Fibroblast of the aortic adventitia (primary cell): ENCODE measurements at regions not wholly inside any gene's neighbourhood (a gene's known extent, or its start where the extent isn't known, plus 50 kb on each side); places are given as distances from the start of the nearest gene placed in this dataset.

Experiments
- DNase-seq: peaks from one replicate; pipeline ENCODE4 v3.0.0-alpha.2; 2010; ENCODE audit warnings: low read depth
- H3K4me3 ChIP-seq: 2 replicates; pipeline ENCODE4 v1.5.1; 2011; ENCODE audit warnings: low read depth, mild to moderate bottlenecking, control low read depth, low read length, moderate library complexity
- CTCF ChIP-seq: IDR thresholded peaks from 2 replicates; pipeline ENCODE4 v1.5.1; 2011; ENCODE audit warnings: mild to moderate bottlenecking, low read length, control low read depth, inconsistent platforms; ENCODE audit not compliant: insufficient read depth

- DNase-seq = no peak
- TF ChIP-seq CTCF = no peak
- no peak overlapping the region for H3K4me3 ChIP-seq
Measured at GRCh38 chr3:72479651-72480215, 368.5 kb downstream of the SHQ1 start.

GRCh38 chr3:72476139-72476483, 372.1 kb downstream of the SHQ1 start:
- no peak for TF ChIP-seq CTCF
- no peak for DNase-seq
- no peak overlapping the region for H3K4me3 ChIP-seq

GRCh38 chr3:72475258-72476138, 372.7 kb downstream of the SHQ1 start:
- DNase-seq = no peak
- no peak for TF ChIP-seq CTCF
- H3K4me3 ChIP-seq = no peak overlapping the region

- TF ChIP-seq CTCF = no peak
- H3K4me3 ChIP-seq = no peak overlapping the region
- no peak for DNase-seq
Measured at GRCh38 chr3:72474775-72475174, 373.5 kb downstream of the SHQ1 start.

GRCh38 chr3:72473156-72473555, 375.1 kb downstream of the SHQ1 start:
- TF ChIP-seq CTCF = no peak
- DNase-seq = no peak
- H3K4me3 ChIP-seq = no peak overlapping the region

- TF ChIP-seq CTCF = no peak
- DNase-seq = no peak
Measured at GRCh38 chr3:72470904-72471417, 377.3 kb downstream of the SHQ1 start.

GRCh38 chr3:72465853-72466252, 382.4 kb downstream of the SHQ1 start:
- DNase-seq = no peak
- TF ChIP-seq CTCF = no peak

More at GRCh38 chr3:72470904-72471417, 377.3 kb downstream of the SHQ1 start:
- no peak overlapping the region for H3K4me3 ChIP-seq

More at GRCh38 chr3:72465853-72466252, 382.4 kb downstream of the SHQ1 start:
- H3K4me3 ChIP-seq = no peak overlapping the region
